ENCODE measurements at regions not wholly inside any gene's neighbourhood (a gene's known extent, or its start where the extent isn't known, plus 50 kb on each side); places are given as distances from the start of the nearest gene placed in this dataset.

GRCh38 chr4:17120761-17121160, 222.3 kb upstream of the LDB2 start:
- no peak for DNase-seq

- no peak for DNase-seq
These were observed 219.3 kb upstream of the LDB2 start for GRCh38 chr4:17117746-17118145.

- DNase-seq: no peak
These were observed 217.1 kb upstream of the LDB2 start for GRCh38 chr4:17115583-17115982.

GRCh38 chr4:17112292-17112659, 213.8 kb upstream of the LDB2 start:
- DNase-seq: peak in 18 of 56 donors; percentile 0 to 36 (median 3)

GRCh38 chr4:17109126-17109525, 210.7 kb upstream of the LDB2 start:
- DNase-seq: no peak

- no peak for DNase-seq
These were observed 204.8 kb upstream of the LDB2 start for GRCh38 chr4:17103231-17103630.

GRCh38 chr4:17098996-17099395, 200.6 kb upstream of the LDB2 start:
- DNase-seq: no peak

- no peak for DNase-seq
These were observed 200.0 kb upstream of the LDB2 start for GRCh38 chr4:17098401-17098800.

- DNase-seq: no peak
These were observed 198.9 kb upstream of the LDB2 start for GRCh38 chr4:17097362-17097761.

- DNase-seq: no peak
These were observed 198.2 kb upstream of the LDB2 start for GRCh38 chr4:17096692-17097091.

GRCh38 chr4:17095771-17096170, 197.3 kb upstream of the LDB2 start:
- DNase-seq: no peak

GRCh38 chr4:17094876-17095210, 196.4 kb upstream of the LDB2 start:
- no peak for DNase-seq

- peak in 4 of 56 donors; percentile 1 to 16 (median 2) for DNase-seq
These were observed 195.9 kb upstream of the LDB2 start for GRCh38 chr4:17094159-17094875.

- no peak for DNase-seq
These were observed 195.0 kb upstream of the LDB2 start for GRCh38 chr4:17093481-17093880.

- no peak for DNase-seq
These were observed 194.4 kb upstream of the LDB2 start for GRCh38 chr4:17092736-17093437.

GRCh38 chr4:17091104-17091503, 192.7 kb upstream of the LDB2 start:
- DNase-seq: no peak

- DNase-seq: no peak
These were observed 191.6 kb upstream of the LDB2 start for GRCh38 chr4:17090063-17090462.

- DNase-seq: no peak
These were observed 187.0 kb upstream of the LDB2 start for GRCh38 chr4:17085416-17085815.

GRCh38 chr4:17082186-17082585, 183.7 kb upstream of the LDB2 start:
- DNase-seq: no peak

- DNase-seq: no peak
These were observed 182.7 kb upstream of the LDB2 start for GRCh38 chr4:17081179-17081578.

- DNase-seq: no peak
These were observed 178.7 kb upstream of the LDB2 start for GRCh38 chr4:17077105-17077504.

GRCh38 chr4:17072483-17072882, 174.0 kb upstream of the LDB2 start:
- no peak for DNase-seq

- no peak for DNase-seq
These were observed 170.4 kb upstream of the LDB2 start for GRCh38 chr4:17068891-17069290.
